GM12892 (cell line): ENCODE measurements at regions not wholly inside any gene's neighbourhood (a gene's known extent, or its start where the extent isn't known, plus 50 kb on each side); places are given as distances from the start of the nearest gene placed in this dataset.

Experiments
- POLR2A ChIP-seq: IDR thresholded peaks from 2 replicates; pipeline ENCODE4 v1.6.1; 2011; ENCODE audit warnings: low read depth, low read length, control low read depth
- POLR2AphosphoS5 ChIP-seq: IDR thresholded peaks from 2 replicates; pipeline ENCODE4 v1.6.1; 2011; ENCODE audit warnings: low read depth, low read length, control low read depth

- TF ChIP-seq POLR2A, result no peak
- TF ChIP-seq POLR2AphosphoS5, result no peak
These were observed 151.5 kb downstream of the AASDHPPT start for GRCh38 chr11:106228996-106229395.
